Panc1 (cell line): ENCODE measurements at regions not wholly inside any gene's neighbourhood (a gene's known extent, or its start where the extent isn't known, plus 50 kb on each side); places are given as distances from the start of the nearest gene placed in this dataset.
"Not testable (repeated sequence)": the region's sequence is repeated elsewhere in the genome, so short reads cannot be mapped to it uniquely, and the experiment has no call there.

Experiments used
- CTCF ChIP-seq: fragments of 450-650 bp; IDR thresholded peaks from 2 replicates; pipeline ENCODE4 v1.5.1; 2017; ENCODE audit warnings: mild to moderate bottlenecking
- POLR2AphosphoS5 ChIP-seq: IDR thresholded peaks from 2 replicates; pipeline ENCODE4 v1.6.1; 2012; ENCODE audit warnings: mild to moderate bottlenecking, low read depth, low read length, moderate library complexity
- SIN3A ChIP-seq: IDR thresholded peaks from 2 replicates; pipeline ENCODE4 v1.6.1; 2012; ENCODE audit warnings: low read depth, mild to moderate bottlenecking, low read length, moderate library complexity, borderline replicate concordance; ENCODE audit not compliant: insufficient read depth

GRCh38 chr22:15811141-15811540, 121.3 kb downstream of the POTEH start:
- TF ChIP-seq CTCF, POLR2AphosphoS5, SIN3A: not testable (repeated sequence)
